DOHH2 (cell line): ENCODE measurements at regions not wholly inside any gene's neighbourhood (a gene's known extent, or its start where the extent isn't known, plus 50 kb on each side); places are given as distances from the start of the nearest gene placed in this dataset.

ENCODE experiments used
- EZH2phosphoT487 ChIP-seq: fragments of 200-600 bp; sonication (generic); IDR thresholded peaks from 2 replicates; pipeline ENCODE4 v1.6.1; 2017; ENCODE audit warnings: borderline replicate concordance, mild to moderate bottlenecking, antibody characterized with exemption, low read length, moderate library complexity, mixed read lengths
- TF ChIP-seq, protein P1 (sequence below): fragments of 200-600 bp; sonication (generic); IDR thresholded peaks from one replicate; pipeline ENCODE4 v1.5.1; 2014; ENCODE audit warnings: antibody characterized with exemption, mild to moderate bottlenecking, low read depth, low read length; ENCODE audit not compliant: poor library complexity, severe bottlenecking

GRCh38 chr13:22214184-22214583 lies 543.3 kb downstream of the FGF9 start:
- TF ChIP-seq, protein P1, sequence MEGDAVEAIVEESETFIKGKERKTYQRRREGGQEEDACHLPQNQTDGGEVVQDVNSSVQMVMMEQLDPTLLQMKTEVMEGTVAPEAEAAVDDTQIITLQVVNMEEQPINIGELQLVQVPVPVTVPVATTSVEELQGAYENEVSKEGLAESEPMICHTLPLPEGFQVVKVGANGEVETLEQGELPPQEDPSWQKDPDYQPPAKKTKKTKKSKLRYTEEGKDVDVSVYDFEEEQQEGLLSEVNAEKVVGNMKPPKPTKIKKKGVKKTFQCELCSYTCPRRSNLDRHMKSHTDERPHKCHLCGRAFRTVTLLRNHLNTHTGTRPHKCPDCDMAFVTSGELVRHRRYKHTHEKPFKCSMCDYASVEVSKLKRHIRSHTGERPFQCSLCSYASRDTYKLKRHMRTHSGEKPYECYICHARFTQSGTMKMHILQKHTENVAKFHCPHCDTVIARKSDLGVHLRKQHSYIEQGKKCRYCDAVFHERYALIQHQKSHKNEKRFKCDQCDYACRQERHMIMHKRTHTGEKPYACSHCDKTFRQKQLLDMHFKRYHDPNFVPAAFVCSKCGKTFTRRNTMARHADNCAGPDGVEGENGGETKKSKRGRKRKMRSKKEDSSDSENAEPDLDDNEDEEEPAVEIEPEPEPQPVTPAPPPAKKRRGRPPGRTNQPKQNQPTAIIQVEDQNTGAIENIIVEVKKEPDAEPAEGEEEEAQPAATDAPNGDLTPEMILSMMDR: no peak
- TF ChIP-seq EZH2phosphoT487: no peak
